Liver (tissue), 3 donors: ENCODE measurements at regions not wholly inside any gene's neighbourhood (a gene's known extent, or its start where the extent isn't known, plus 50 kb on each side); places are given as distances from the start of the nearest gene placed in this dataset.

Source experiments
- JUND ChIP-seq, 2 donors: IDR thresholded peaks; 2 replicates each; pipeline ENCODE4 v1.6.1; 2016; ENCODE audit warnings: antibody characterized with exemption in 2 of 2
- TF ChIP-seq, protein P1 (sequence below): fragments of 150-350 bp; IDR thresholded peaks from 2 replicates; pipeline ENCODE4 v1.5.1; 2017; ENCODE audit warnings: improper control_type of control experiment, low read depth, low read length; ENCODE audit not compliant: missing input control
- TF ChIP-seq, protein P2 (sequence below): IDR thresholded peaks from 2 replicates; pipeline ENCODE4 v1.6.1; 2016; ENCODE audit warnings: antibody characterized with exemption
- donor health status: healthy.
- donor health status: healthy.

GRCh38 chr5:120794121-120794520, 330.0 kb downstream of the PRR16 start:
- TF ChIP-seq, protein P1, sequence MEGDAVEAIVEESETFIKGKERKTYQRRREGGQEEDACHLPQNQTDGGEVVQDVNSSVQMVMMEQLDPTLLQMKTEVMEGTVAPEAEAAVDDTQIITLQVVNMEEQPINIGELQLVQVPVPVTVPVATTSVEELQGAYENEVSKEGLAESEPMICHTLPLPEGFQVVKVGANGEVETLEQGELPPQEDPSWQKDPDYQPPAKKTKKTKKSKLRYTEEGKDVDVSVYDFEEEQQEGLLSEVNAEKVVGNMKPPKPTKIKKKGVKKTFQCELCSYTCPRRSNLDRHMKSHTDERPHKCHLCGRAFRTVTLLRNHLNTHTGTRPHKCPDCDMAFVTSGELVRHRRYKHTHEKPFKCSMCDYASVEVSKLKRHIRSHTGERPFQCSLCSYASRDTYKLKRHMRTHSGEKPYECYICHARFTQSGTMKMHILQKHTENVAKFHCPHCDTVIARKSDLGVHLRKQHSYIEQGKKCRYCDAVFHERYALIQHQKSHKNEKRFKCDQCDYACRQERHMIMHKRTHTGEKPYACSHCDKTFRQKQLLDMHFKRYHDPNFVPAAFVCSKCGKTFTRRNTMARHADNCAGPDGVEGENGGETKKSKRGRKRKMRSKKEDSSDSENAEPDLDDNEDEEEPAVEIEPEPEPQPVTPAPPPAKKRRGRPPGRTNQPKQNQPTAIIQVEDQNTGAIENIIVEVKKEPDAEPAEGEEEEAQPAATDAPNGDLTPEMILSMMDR: no peak
- TF ChIP-seq JUND (IDR thresholded peaks at IDR 0.05): no peak
- TF ChIP-seq, protein P2, sequence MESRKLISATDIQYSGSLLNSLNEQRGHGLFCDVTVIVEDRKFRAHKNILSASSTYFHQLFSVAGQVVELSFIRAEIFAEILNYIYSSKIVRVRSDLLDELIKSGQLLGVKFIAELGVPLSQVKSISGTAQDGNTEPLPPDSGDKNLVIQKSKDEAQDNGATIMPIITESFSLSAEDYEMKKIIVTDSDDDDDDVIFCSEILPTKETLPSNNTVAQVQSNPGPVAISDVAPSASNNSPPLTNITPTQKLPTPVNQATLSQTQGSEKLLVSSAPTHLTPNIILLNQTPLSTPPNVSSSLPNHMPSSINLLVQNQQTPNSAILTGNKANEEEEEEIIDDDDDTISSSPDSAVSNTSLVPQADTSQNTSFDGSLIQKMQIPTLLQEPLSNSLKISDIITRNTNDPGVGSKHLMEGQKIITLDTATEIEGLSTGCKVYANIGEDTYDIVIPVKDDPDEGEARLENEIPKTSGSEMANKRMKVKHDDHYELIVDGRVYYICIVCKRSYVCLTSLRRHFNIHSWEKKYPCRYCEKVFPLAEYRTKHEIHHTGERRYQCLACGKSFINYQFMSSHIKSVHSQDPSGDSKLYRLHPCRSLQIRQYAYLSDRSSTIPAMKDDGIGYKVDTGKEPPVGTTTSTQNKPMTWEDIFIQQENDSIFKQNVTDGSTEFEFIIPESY: no peak
